Activated CD4-positive, alpha-beta T cell treated with anti-CD3 and anti-CD28 coated beads, Interleukin-2, amount 10 ng/mL, durations not matched to agents 7 days and 5 days (primary cell): ENCODE measurements at regions not wholly inside any gene's neighbourhood (a gene's known extent, or its start where the extent isn't known, plus 50 kb on each side); places are given as distances from the start of the nearest gene placed in this dataset.

ENCODE experiments used
- CTCF ChIA-PET: fragments of 350-600 bp; sonication (Branson Sonifier 250); formaldehyde crosslinking; loops from one replicate; lab custom pipeline; 2021; ENCODE audit warnings: antibody characterized with exemption; lab: Charles Lee
- POLR2A ChIA-PET: fragments of 350-600 bp; sonication (Branson Sonifier 250); formaldehyde crosslinking; loops from one replicate; lab custom pipeline; 2021; ENCODE audit warnings: antibody characterized with exemption; lab: Charles Lee
- DNase-seq: peaks from one replicate; pipeline ENCODE4 v3.0.0-alpha.2; 2020
- H3K27ac Mint-ChIP-seq: one replicate; pipeline ENCODE4 v1.8.0; 2021; ENCODE audit warnings: mild to moderate bottlenecking, moderate library complexity, mixed read lengths
- H3K27me3 Mint-ChIP-seq: one replicate; pipeline ENCODE4 v1.8.0; 2021; ENCODE audit warnings: mixed read lengths
- H3K36me3 Mint-ChIP-seq: one replicate; pipeline ENCODE4 v1.8.0; 2021; ENCODE audit warnings: low read depth, mixed read lengths
- H3K4me1 Mint-ChIP-seq: one replicate; pipeline ENCODE4 v1.8.0; 2021; ENCODE audit warnings: mixed read lengths
- H3K4me3 Mint-ChIP-seq: one replicate; pipeline ENCODE4 v1.8.0; 2021; ENCODE audit warnings: mild to moderate bottlenecking, moderate library complexity, mixed read lengths
- H3K9me3 Mint-ChIP-seq: one replicate; pipeline ENCODE4 v1.8.0; 2021; ENCODE audit warnings: mixed read lengths

DNA sequence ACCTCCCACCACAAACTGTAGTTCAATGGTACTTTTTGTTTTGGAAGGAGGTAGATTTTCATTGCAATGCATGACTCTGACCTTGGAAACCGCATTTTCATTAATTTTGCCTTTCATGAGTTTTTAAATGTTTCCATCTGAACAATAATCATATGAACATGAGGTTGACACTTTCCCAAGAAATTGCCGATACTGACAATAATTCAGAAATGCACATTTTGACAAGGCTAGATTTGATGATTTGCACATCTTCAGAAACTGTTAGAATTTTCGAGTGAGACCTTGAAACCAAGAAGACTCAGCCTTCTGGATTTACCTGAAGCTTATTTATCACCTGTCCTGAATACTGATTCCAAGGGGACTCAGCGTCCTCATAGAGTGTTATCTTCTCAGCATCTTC lies 93.8 kb upstream of the NTRK2 start:
- no peak overlapping the region for H3K4me3 Mint-ChIP-seq
- no peaks in the 10 kb centered on the region for H3K4me1 Mint-ChIP-seq
- no peak overlapping the region for H3K27ac Mint-ChIP-seq
- H3K27me3 Mint-ChIP-seq, result peaks cover 2% of the 10 kb centered on the region
- ChIA-PET CTCF (no interaction called here), POLR2A (no interaction called here)
- DNase-seq, result no peak
- no peaks in the 10 kb centered on the region for H3K36me3 Mint-ChIP-seq
- H3K9me3 Mint-ChIP-seq, result no peaks in the 10 kb centered on the region

GRCh38 chr9:84583866-84584265 lies 85.7 kb upstream of the NTRK2 start:
- CTCF ChIA-PET, result no interaction called here
- Mint-ChIP-seq H3K27ac (no peak overlapping the region), H3K4me3 (no peak overlapping the region)

DNA sequence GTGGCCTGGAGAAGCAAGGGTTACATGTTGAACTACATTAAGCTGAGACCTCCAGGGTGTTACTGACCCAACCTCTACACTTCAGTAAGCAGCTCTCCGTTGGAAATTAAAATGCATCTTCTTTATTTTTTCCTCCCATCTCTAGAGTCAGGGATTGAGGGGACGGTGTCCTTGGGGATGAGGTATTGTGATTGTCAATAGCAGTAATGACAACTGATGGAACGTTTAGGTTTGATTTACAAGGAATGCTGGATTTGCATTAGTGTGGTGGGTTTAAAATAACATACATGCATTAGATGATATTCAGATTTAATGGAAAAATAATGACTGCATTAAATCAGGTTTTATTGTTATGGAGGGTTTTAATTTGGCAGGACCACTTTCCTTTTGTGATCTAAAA lies 82.9 kb upstream of the NTRK2 start:
- ChIA-PET POLR2A (no interaction called here), CTCF (no interaction called here)
- no peaks in the 10 kb centered on the region for H3K27me3 Mint-ChIP-seq
- no peaks in the 10 kb centered on the region for H3K9me3 Mint-ChIP-seq
- no peaks in the 10 kb centered on the region for H3K4me1 Mint-ChIP-seq
- H3K4me3 Mint-ChIP-seq, result no peak overlapping the region
- DNase-seq, result no peak
- H3K27ac Mint-ChIP-seq, result no peak overlapping the region
- H3K36me3 Mint-ChIP-seq, result no peaks in the 10 kb centered on the region

More at GRCh38 chr9:84583866-84584265, 85.7 kb upstream of the NTRK2 start:
- POLR2A ChIA-PET, result no interaction called here
- no peak for DNase-seq
- no peaks in the 10 kb centered on the region for H3K9me3 Mint-ChIP-seq
- H3K36me3 Mint-ChIP-seq, result no peaks in the 10 kb centered on the region
- H3K27me3 Mint-ChIP-seq, result no peaks in the 10 kb centered on the region
- H3K4me1 Mint-ChIP-seq, result no peaks in the 10 kb centered on the region

DNA sequence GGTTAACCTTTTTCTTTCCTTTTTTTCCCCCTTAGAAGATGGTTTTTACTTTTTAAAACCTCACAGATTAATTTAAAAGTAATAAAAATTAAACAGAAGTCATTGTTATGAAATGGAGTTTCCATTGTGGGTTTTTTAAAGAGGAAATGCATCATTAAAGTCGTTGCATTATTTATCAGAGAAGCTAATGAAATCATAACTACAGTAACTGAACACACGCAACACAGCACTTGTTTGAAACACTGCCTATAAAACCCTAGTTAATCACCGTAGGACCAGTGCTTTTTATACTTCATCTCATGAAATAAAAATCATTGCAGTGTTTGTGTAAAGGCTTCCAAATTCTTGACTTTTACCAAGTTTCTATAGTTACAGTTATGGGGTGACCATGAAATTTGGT lies 82.4 kb upstream of the NTRK2 start:
- DNase-seq, result no peak
- Mint-ChIP-seq H3K9me3 (no peaks in the 10 kb centered on the region), H3K4me1 (no peaks in the 10 kb centered on the region), H3K4me3 (no peak overlapping the region), H3K27ac (no peak overlapping the region), H3K27me3 (no peaks in the 10 kb centered on the region), H3K36me3 (no peaks in the 10 kb centered on the region)
- ChIA-PET CTCF (no interaction called here), POLR2A (no interaction called here)

GRCh38 chr9:84589542-84589941 lies 80.0 kb upstream of the NTRK2 start:
- ChIA-PET CTCF (interaction anchor here (0.6 to 0.9 kb wide), 2 partner anchors 22 to 605 kb away, joined by 3 read pairs; no protein-coding TSS in a partner anchor), POLR2A (no interaction called here)
- Mint-ChIP-seq H3K4me1 (no peaks in the 10 kb centered on the region), H3K27me3 (no peaks in the 10 kb centered on the region), H3K9me3 (no peaks in the 10 kb centered on the region), H3K4me3 (no peak overlapping the region), H3K27ac (no peak overlapping the region), H3K36me3 (no peaks in the 10 kb centered on the region)
- no peak for DNase-seq

GRCh38 chr9:84590706-84591105 lies 78.8 kb upstream of the NTRK2 start:
- Mint-ChIP-seq H3K36me3 (no peaks in the 10 kb centered on the region), H3K4me1 (no peaks in the 10 kb centered on the region), H3K27ac (no peak overlapping the region), H3K27me3 (no peaks in the 10 kb centered on the region), H3K9me3 (no peaks in the 10 kb centered on the region), H3K4me3 (no peak overlapping the region)
- ChIA-PET CTCF (no interaction called here), POLR2A (no interaction called here)
- DNase-seq, result no peak

GRCh38 chr9:84592918-84593317 lies 76.6 kb upstream of the NTRK2 start:
- ChIA-PET CTCF (no interaction called here), POLR2A (no interaction called here)
- no peak overlapping the region for H3K27ac Mint-ChIP-seq
- no peaks in the 10 kb centered on the region for H3K36me3 Mint-ChIP-seq
- H3K4me3 Mint-ChIP-seq, result no peak overlapping the region
- H3K4me1 Mint-ChIP-seq, result peaks cover 10% of the 10 kb centered on the region
- peaks cover 2% of the 10 kb centered on the region for H3K9me3 Mint-ChIP-seq
- H3K27me3 Mint-ChIP-seq, result no peaks in the 10 kb centered on the region
- DNase-seq, result no peak

GRCh38 chr9:84593352-84593751 lies 76.2 kb upstream of the NTRK2 start:
- Mint-ChIP-seq H3K4me3 (no peak overlapping the region), H3K27me3 (no peaks in the 10 kb centered on the region), H3K9me3 (peaks cover 5% of the 10 kb centered on the region), H3K4me1 (peaks cover 12% of the 10 kb centered on the region), H3K27ac (no peak overlapping the region), H3K36me3 (no peaks in the 10 kb centered on the region)
- no peak for DNase-seq
- ChIA-PET CTCF (no interaction called here), POLR2A (no interaction called here)

GRCh38 chr9:84597131-84597530 lies 72.4 kb upstream of the NTRK2 start:
- peaks cover 5% of the 10 kb centered on the region for H3K9me3 Mint-ChIP-seq
- ChIA-PET POLR2A (no interaction called here), CTCF (no interaction called here)
- H3K27me3 Mint-ChIP-seq, result no peaks in the 10 kb centered on the region
- peak overlapping the region; percentile 3 for H3K27ac Mint-ChIP-seq
- DNase-seq, result no peak
- peaks cover 12% of the 10 kb centered on the region for H3K4me1 Mint-ChIP-seq
- no peak overlapping the region for H3K4me3 Mint-ChIP-seq
- H3K36me3 Mint-ChIP-seq, result no peaks in the 10 kb centered on the region

GRCh38 chr9:84598921-84599636 lies 70.5 kb upstream of the NTRK2 start:
- peaks cover 12% of the 10 kb centered on the region for H3K4me1 Mint-ChIP-seq
- ChIA-PET CTCF (no interaction called here), POLR2A (no interaction called here)
- H3K36me3 Mint-ChIP-seq, result no peaks in the 10 kb centered on the region
- no peaks in the 10 kb centered on the region for H3K27me3 Mint-ChIP-seq
- DNase-seq, result no peak
- H3K9me3 Mint-ChIP-seq, result peaks cover 5% of the 10 kb centered on the region
- no peak overlapping the region for H3K4me3 Mint-ChIP-seq
- H3K27ac Mint-ChIP-seq, result no peak overlapping the region

DNA sequence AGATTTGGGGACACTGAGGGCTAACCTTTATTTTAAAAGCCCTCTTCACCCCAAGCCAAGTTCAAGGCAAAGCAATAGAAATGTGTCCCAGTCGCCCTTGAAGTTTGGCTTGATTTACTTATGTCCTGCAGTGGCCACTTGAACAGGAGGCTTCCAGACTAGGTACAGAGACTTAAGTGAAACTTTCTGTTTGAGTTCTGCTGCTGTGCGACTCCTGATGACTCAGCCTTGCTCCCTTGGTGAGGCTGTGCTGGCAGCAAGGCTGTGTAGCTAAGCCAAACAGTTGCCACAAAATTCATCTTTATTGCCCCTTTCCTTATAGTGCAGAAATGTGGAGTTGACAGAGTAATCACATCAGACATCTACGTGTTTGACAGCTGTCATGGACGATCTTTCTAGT lies 68.8 kb upstream of the NTRK2 start:
- POLR2A ChIA-PET, result no interaction called here
- no peak for DNase-seq
- Mint-ChIP-seq H3K4me1 (peaks cover 12% of the 10 kb centered on the region), H3K27ac (no peak overlapping the region), H3K4me3 (no peak overlapping the region), H3K27me3 (no peaks in the 10 kb centered on the region), H3K9me3 (peaks cover 7% of the 10 kb centered on the region), H3K36me3 (no peaks in the 10 kb centered on the region)
- CTCF ChIA-PET, result no interaction called here

GRCh38 chr9:84604223-84604622 lies 65.3 kb upstream of the NTRK2 start:
- no peak overlapping the region for H3K27ac Mint-ChIP-seq
- H3K27me3 Mint-ChIP-seq, result no peaks in the 10 kb centered on the region
- H3K4me3 Mint-ChIP-seq, result no peak overlapping the region
- H3K36me3 Mint-ChIP-seq, result no peaks in the 10 kb centered on the region
- peaks cover 2% of the 10 kb centered on the region for H3K9me3 Mint-ChIP-seq
- no peaks in the 10 kb centered on the region for H3K4me1 Mint-ChIP-seq
- DNase-seq, result no peak
- ChIA-PET CTCF (interaction anchor here (0.7 kb wide), 1 partner anchor 11 kb away, joined by 3 read pairs; no protein-coding TSS in a partner anchor), POLR2A (no interaction called here)

DNA sequence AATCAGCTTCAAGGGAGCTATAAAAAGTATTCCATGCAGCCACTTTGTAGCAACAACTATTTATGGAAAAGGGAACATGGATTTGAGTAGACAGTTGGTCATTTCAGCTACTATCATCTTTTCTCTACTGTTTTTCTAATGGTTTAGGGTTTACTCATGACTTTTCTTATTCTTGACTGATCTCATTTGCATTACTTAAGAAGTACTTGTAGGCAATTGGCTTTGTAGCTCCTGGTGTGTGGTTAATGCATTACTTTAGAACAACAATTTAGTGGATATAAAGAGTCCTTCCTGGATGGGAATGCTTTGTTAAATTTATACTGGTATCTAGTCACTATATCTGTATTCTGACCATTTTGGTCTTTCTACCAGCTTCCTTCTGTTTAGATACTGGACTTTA lies 59.8 kb upstream of the NTRK2 start:
- POLR2A ChIA-PET, result no interaction called here
- Mint-ChIP-seq H3K36me3 (no peaks in the 10 kb centered on the region), H3K27ac (no peak overlapping the region), H3K4me1 (no peaks in the 10 kb centered on the region), H3K9me3 (peaks cover 2% of the 10 kb centered on the region), H3K4me3 (no peak overlapping the region), H3K27me3 (peaks cover under 1% of the 10 kb centered on the region)
- no peak for DNase-seq
- CTCF ChIA-PET, result no interaction called here

DNA sequence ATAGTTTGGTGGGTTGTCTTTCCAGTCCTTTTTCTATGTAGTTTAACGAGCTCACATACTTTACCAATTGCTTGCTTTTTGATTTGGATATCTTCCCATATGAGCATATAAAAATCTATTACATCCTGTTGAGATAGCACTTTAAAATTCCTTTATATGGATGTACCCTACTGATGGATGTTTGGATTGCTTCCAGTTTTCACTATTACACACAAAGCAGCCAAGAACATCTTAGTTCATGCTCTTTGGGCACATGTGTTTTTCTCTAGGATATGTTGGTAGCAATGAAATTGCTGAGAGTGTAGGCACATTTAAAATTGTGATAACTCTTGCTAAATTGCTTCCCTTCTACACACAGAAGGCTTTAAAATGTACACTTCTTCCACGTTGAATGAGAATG lies 56.1 kb upstream of the NTRK2 start:
- ChIA-PET CTCF (no interaction called here), POLR2A (no interaction called here)
- Mint-ChIP-seq H3K27ac (no peak overlapping the region), H3K27me3 (peaks cover 2% of the 10 kb centered on the region), H3K4me1 (no peaks in the 10 kb centered on the region), H3K4me3 (no peak overlapping the region), H3K9me3 (no peaks in the 10 kb centered on the region), H3K36me3 (no peaks in the 10 kb centered on the region)
- no peak for DNase-seq
